GM12892 (cell line): ENCODE measurements at regions not wholly inside any gene's neighbourhood (a gene's known extent, or its start where the extent isn't known, plus 50 kb on each side); places are given as distances from the start of the nearest gene placed in this dataset.

Source experiments
- POLR2A ChIP-seq: IDR thresholded peaks from 2 replicates; pipeline ENCODE4 v1.6.1; 2011; ENCODE audit warnings: low read depth, low read length, control low read depth
- TAF1 ChIP-seq: IDR thresholded peaks from 2 replicates; pipeline ENCODE4 v1.6.1; 2011; ENCODE audit warnings: low read depth, mild to moderate bottlenecking, control low read depth, low read length, borderline replicate concordance

GRCh38 chr1:70911861-70912260 lies 135.8 kb downstream of the PTGER3 start:
- no peak for TF ChIP-seq TAF1
- TF ChIP-seq POLR2A: no peak
